GM19240 (cell line): ENCODE measurements at regions not wholly inside any gene's neighbourhood (a gene's known extent, or its start where the extent isn't known, plus 50 kb on each side); places are given as distances from the start of the nearest gene placed in this dataset.
"Not testable (repeated sequence)": the region's sequence is repeated elsewhere in the genome, so short reads cannot be mapped to it uniquely, and the experiment has no call there.

Experiments used
- DNase-seq: peaks from one replicate; pipeline ENCODE4 v3.0.0; 2011; ENCODE audit warnings: low spot score; ENCODE audit not compliant: insufficient read length

DNA sequence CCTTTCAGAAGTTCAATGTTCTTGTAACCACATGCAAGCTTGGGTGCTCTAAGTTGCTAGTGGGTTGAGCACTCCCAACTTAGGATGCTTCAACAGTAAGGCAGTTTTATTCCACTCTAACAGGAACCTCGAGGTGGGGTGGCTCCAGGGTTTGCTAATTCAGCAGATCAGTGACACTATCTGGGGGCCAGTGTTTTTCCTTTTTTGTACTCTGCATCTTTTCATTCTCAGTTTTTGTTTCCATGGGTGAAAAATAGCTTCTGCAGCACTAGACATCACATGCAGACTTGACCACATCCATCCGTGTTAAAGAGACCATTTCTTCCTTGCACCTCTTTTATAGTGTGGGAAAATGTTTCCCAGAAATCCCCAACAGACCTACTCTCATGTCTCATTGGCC, 497.6 kb downstream of the STIM2 start:
- DNase-seq, result no peak

DNA sequence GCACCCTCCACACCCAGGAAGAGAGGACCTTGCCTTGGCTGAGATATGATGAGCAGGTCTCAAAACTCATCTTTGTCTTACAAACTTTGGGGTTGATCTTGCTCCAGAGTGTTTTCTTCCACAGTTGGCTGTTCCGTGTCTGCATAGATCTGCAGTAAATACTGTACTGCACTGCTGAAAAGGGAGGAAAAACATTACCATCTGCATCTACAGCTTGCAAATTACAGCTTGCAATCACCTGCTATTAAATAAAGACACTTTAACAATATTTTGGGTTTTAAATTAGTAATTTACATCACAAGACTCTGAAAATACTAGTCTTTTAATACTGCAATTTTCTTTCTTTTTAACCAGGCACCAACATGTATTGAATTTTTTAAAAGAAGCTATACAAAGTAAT, 499.5 kb downstream of the STIM2 start:
- DNase-seq, result no peak

DNA sequence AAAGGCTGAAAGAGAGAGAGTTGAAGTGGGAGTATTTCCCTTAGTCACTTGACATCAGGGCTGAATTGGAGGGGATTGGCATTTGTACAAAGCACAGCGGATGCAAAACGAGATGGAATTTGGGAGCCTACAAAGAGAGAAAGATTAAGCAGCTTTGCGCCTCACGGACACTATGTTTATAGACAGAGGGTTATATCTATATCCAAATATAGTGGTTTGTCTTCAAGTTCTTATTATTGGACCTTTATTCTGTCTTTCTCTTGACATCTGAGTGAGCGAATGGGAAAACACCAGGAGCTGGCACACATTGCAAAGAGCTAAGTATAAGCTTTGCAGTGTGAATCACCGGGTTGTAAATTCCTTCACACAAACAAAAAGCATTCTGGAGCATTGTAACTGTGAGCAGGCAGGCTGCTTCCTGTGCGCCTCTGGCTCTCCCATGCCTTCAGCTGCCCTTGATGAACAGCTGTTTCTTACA, 500.2 kb downstream of the STIM2 start:
- no peak for DNase-seq

DNA sequence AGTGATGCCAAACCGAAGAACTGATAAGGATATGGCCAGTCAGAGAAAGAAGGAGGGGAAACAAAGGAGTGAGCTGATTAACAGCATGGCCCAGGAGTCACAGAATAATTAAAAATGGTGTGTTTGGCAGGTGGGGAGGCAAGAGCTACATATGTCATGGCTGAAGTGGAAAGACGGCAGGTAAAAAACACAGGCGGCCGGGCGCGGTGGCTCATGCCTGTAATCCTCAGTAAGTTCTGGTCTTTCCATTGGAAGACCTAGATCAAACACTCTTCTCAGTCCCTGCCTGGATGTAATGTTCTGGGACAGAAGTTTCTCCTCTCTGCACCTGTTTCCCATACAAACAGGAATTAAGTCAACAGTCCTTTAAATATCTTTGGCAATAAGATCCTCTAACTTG, 503.9 kb downstream of the STIM2 start:
- no peak for DNase-seq

DNA sequence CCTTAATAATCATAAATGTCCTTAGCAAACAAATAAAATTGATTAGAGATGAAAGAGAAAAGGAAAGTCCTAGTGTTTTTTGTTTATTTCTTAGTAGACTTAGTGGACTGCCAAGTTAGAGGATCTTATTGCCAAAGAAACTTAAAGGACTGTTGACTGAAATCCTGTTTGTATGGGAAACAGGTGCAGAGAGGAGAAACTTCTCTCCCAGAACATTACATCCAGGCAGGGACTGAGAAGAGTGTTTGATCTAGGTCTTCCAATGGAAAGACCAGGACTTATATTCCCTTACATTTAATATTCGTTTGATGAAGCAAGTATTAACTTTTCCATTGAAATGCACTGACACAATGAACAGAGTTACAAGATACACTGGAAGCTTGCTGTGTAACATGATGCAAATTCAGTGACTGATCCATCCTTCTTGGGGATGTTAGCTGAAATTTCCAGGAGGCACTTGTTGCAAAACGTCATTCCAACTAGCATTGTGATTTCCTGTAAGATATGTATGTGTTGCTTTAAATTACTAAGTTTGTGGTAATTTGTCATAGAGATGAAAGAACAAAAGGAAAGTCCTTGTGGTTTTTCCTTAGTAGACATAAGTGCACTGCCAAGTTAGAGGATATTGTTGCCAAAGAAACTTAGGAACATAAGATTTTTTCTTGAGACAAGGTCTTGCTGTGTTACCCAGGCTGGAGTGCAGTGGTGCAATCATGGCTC, 505.6 kb downstream of the STIM2 start:
- no peak for DNase-seq

DNA sequence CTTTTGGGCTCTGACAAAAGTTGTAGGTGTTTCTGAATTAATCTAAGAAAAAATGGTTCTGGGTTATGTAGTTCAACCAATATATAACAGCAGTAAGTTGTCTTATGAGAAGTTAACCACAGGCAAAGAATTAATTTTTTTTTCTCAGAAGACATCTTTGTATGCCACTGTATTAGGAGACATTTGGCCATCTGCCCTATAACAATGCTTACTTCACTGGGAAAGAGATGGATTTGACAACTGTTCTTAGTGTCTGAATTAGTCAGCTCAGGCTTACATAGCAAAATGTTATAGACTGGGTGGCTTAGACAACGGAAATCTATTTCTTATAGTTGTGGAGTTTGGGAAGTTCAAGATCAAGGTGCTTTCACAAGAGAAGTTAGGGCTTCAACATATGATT, 508.1 kb downstream of the STIM2 start:
- no peak for DNase-seq

DNA sequence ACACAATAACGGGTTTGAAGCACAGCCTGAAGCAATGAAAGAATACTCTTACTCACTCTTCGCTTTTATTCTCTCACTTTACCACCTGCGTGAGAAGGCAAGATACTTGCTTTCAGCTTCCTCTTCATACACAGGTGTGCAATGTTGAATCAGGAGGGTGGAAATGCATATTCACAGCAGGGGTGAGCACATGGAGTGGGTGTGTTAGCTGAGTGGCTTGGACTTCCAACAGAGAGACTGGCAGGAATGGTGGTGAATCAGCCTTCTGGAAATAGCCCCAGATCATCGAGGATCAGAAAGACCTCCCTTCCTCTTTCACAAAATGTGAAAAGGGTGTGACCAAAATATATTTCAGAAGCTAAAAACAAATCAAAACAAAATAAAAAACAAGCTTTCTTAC, 521.2 kb downstream of the STIM2 start:
- no peak for DNase-seq

DNA sequence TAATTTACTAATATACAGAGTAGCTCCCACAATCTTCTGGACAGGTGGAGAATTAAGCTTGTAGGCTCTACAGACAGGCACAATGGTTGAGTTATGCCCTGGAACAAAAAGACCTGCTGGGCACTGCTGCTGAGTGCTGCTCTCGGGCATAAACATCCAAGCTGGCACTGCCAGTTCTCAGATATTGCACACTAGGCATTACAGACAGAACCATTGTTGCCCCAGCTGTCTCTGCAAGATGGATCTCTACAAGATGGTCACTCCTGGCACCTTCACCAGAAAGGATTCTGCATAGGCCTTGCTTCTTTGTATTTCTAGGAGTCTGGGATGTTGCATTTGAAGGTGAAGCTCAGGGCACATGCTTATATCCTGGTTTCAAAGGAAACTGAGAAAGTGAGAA, 527.1 kb downstream of the STIM2 start:
- DNase-seq, result no peak

DNA sequence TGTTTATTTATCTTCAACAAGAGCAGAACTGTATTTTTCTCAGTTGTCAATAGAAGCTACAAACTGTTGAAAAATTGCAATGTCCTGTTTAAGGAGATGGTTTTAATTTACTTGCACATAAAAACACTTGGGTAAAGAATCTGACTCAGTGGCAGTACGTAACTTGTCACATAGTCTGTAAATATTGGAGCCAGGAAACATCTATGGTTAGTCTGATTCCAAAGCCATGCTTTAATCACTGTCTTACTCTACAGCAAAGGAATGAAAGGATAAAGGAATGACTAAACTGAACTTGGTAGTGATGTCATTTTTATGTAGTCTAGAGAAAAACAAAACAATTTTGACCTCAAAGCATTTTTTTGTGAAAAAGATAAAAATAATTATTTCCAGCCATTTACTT, 537.2 kb downstream of the STIM2 start:
- no peak for DNase-seq

DNA sequence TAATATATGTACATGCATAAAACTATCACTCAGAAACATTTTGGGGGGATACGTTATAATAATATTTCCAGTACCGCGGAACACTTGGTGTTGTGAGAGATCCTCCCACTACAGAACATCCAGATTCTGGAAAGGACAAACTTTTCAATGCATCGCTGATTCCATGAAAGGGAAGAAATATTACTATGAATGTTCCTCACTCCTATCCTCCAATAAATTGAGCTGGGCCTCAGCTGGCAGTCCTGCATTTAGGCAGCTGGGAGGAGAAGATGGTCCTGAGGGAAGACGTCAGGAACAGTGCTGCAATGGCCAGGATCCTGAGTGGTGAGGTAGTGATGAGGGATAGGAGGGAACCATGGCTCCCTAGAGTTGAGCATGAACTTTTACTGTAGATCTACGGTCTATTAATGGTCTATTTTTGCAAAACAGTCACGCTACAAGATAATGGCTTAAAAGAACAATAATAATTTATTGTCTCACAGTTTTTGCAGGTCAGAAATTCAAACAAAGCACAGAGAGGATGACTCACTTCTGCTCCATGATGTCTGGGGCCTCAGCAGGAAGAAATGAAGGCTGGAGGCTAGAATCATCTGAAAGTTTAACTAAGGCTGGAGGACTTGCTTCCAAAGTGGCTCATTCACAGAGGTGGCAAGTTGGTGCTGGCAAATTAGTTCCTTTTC, 538.1 kb downstream of the STIM2 start:
- DNase-seq, result no peak

DNA sequence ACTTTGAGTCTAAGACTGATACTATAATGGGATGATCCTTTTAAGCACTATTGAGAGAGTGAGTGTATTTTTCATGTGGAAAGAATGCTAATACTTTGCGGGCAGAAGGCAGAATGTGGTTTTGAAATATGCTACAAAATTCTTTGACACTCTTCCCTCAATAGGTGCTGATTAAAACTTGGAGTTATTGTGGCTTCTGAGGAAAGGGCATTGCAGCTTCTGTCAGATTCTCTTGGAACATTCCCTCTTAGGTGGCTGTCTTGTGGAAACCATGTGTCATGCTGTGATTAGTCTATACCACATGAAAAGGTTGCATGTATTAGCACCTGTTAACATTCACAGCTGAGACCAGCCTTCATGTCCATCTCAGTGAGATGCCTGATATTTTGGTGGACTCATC, 547.0 kb downstream of the STIM2 start:
- no peak for DNase-seq

DNA sequence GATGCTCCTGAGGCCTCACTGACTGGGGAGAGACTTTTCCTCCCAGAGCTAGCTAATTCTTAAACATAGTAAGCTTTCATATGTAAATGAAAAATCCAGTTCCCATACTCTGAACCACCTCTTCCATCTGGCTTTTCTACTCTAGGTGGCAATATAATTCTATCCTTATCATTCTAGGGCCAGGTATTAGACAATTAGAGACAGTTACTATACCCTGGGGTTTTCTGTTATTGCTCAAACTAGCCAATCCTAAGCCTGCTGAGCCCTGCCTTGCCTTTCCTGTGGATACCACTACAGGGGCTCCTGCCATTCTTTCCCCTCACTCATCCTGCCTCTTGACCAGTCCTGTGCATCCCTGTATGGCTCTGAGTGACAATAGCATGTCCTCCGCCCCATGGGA, 552.0 kb downstream of the STIM2 start:
- no peak for DNase-seq

DNA sequence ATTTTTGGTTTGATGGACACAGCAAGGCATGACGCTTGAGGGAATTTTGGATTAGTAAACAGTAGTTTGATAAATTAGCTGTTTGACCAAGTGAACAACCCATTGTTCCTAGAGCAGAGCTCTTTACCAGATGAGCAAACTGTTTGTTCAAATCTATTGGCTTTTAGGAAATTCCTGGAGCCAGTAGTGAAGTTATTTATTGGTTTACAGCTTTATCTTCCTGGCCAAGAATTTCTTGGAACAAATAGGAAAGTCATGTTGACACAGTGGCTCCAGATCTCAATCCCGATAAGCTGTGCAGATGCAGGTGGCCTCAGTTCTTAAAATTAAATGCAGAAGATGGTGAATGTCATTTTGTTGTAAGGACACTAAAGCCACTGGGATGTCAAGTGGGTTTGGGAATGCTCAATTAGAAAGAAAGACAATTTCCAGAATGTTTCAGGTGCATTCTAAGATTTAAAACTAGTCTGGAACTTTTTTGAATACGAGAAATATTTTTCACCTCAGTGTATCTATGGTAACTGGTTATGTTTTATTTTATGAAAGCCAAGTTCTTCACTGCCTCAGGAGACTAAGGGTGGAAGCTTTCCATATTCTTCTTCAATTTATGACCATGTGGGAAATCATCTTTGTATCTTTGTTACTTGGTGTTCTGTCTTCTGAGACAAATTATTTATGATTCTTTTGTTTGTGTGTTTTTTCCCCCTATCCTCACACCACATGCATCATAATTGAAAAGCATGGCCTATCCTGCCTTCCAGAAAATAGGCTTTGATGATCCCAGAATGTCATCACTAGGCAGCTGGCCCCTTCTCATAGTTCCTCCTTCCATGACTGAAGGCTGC, 554.5 kb downstream of the STIM2 start:
- no peak for DNase-seq

DNA sequence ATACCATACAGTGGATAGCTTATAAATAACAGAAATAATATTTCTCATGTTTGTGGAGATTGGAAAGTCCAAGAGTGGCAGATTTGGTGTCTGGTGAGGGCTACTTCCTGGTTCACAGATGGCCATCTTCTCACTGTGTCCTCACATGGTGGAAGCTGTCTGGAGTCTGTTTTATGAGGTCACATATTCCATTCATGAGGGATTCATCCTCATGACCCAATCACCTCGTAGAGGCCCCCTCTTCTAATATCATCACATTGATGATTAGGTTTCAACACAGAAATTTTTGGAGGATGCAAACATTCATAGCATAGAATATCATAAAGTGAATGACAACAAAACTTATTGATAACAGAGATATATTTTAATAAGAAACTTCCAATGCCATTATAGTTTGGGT, 568.0 kb downstream of the STIM2 start:
- DNase-seq, result no peak

DNA sequence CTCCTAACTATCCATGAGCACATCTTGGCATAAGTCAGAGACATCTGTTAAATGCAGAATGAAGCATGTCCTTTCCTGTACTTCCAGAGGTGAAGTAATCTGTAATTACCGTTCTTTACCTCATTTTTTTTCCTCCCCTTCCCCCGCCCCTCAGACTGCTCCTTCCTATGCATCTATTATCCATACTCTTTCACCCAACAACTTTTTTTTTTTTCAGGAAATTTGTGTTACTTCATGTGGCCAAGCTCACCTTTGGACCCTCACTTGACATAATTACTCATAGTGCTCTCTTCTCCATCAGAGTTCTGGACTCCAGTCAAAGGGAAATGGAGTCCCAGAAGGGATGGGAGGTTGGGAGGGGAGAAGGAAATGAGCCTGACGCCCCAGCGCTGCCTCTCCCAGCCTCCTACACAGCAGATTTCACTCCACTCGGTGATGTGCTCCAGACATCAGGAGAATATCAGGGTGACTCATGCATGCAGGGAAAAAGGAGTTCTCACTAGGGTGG, 568.8 kb downstream of the STIM2 start:
- DNase-seq, result no peak

DNA sequence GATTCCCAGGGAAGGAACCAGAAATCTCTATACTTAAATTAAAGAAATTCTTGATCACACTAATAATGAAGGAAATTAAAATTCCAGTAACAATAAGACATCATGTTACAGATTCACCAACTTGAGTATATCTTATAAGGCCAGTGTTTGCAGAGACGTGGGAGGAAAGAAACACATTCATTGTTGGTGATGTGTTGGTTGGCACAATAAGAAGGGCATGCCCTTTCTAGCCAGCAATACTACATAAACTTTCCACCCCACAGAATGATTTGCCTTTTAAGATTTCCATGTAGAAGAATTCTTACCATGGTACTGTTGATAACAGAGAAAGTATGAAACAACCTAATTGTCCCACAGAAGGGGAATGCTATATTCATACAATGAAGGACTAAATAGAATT, 581.5 kb downstream of the STIM2 start:
- DNase-seq, result no peak

DNA sequence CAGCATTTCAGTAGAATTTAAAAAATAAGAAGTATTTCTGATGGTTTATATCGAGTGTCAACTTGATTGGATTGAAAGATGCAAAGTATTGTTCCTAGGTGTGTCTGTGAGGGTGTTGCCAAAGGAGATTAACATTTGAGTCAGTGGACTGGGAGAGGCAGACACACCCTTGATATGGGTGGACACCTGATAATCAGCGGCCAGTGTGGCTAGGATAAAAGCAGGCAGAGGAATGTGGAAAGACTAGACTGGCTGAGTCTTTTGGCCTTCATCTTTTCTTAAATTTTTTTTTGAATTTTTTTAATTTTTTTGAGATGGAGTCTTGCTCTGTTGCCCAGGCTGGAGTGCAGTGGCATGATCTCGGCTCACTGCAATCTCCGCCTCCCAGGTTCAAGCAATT, 582.0 kb downstream of the STIM2 start:
- not testable (repeated sequence) for DNase-seq

DNA sequence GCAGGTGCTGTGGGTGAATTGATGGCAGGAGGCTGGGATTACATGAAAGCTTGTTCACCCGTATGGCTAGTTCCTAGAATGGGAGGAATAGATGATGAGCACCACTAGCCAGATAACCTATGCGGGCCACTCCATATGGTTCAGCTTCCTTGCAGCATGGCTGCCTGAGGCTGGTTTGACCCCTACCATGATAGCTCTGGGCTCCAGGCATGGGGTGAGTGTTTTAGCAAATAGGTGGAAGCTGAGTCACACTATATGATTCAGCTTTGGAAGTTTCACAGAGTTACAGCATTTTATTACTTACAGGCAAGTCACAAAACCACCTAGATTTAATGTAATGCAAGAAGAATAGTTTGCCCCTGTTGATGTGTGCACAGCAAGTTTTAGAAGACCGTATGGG, 603.2 kb downstream of the STIM2 start:
- DNase-seq, result no peak

DNA sequence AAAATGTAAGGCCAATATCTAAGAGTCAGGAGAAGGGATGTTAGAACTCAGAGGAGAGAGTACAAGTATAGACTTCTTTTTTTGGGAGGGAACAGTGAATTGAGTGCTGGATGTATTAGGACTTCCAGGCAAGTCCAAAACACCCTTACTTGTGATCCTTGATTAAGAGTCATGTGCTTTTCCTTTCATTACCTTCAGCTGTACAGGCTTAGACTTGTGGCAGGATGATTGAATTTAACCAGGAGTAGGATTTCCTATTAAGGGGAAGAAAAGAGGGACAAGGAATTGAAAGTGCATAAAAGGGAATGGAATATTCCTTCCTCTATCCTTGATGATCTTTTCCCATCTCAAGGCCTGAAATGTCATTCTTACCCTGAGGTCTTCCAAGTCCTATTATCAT, 606.7 kb downstream of the STIM2 start:
- no peak for DNase-seq

DNA sequence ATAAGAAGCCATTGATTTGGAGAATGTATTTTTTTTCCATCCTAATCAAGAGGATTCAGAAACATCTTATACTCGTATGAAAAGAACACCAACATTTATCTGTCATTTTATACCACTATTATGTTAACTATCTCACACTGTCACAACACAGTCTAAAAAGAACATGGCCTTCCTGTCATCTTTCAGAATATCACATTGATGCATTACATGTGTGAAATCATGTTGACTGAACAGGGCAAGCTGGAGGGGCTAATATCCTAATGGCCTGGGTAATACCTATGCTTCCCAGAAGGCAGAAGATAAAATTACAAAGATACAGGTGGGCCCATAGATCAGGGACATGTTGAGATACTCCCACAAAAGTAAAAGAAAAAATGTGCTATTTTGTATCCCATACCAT, 611.7 kb downstream of the STIM2 start:
- no peak for DNase-seq

DNA sequence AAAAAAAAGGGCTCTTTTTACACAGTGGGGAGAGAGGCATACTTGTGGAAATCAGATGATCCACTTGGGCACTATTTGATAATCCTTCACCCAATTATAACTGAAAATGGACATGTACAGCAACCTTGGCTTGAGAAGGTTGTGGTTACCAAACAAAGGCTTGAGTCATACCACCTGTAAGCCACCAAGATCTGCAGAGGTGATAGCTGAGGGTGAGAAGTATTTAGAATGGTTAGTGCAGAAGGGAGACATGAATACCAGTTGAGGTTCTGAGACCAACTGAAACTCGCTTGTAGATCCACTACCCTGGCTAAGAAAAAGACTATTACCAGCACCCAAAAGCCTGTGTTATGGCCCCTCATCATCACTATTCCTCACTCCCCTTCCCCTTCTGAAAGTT, 614.0 kb downstream of the STIM2 start:
- no peak for DNase-seq

DNA sequence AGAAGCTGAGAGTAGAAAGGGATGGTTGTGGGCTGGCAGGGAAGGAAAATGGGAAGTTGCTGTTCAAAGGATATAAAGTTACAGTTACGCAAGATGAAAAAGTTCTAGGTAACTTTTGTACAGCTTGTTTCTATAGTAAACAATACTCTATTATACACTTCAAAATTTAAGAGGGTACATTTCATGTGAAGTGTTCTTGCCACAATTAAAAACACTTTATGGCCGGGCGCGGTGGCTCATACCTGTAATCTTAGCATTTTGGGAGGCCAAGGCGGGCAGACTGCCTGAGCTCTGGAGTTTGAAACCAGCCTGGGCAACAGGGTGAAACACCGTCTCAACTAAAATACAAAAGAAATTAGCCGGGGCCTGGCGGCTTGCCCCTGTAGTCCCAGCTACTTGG, 623.6 kb downstream of the STIM2 start:
- DNase-seq, result no peak
